NCI-H1694 (cell line): ENCODE measurements at regions not wholly inside any gene's neighbourhood (a gene's known extent, or its start where the extent isn't known, plus 50 kb on each side); places are given as distances from the start of the nearest gene placed in this dataset.

Experiments
- DNase-seq: peaks from one replicate; lab custom pipeline; 2025; lab: John Stamatoyannopoulos, UW

DNA sequence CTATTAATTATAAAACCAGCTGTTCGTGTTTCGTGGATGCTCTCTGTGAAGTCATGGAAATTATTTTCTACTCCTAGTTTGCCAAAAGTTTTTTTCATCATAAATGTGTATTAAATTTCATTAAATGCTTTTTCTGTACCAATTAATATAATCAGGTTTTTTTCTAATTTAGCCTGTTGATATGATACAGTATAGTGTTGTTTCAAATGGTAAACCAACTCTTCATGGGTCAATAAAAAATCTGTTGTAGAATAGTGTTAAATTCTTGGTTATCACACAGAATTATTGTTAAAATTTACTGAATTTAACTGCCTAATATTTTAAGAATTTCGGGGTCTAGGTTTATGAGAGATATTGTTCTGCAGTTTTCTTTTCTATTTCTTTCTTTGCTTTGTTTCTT is 505.9 kb upstream of the MANEA start:
- no peak for DNase-seq

DNA sequence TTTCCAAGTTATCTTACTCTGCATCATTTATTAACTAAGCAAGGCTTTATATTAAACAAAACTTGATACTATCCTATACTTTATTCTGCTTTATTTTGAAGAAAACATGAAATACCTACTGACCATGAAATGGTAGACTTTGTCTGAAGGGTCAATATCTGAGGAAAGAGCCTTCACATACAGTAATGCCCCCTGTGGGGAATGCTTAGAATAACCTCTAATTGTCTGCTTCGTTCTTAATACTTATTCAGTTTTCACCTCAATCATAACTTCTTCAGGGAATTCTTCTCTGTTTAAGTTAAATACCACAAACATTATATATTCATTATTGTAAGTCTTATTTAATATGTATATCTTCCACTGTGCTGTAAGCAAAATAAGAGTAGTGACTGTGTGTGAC is 498.9 kb upstream of the MANEA start:
- DNase-seq, result no peak

DNA sequence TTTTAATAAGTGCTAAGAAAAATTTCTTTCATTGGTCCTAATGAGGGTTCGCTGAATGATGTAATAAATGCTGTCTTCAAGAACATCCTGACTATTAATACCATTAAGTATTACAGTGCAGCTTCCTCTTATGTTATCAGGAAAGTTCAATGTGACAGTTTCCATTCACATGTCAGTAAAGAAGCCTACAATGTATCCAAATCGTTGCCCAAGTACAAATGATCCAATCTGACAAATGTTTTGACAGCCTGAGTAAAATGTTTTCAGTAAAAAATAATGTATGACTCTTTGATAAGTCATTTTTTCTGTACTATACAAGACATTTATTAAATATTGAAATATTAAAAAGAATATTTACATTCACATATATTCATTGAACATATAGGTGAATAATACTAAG is 496.1 kb upstream of the MANEA start:
- no peak for DNase-seq

DNA sequence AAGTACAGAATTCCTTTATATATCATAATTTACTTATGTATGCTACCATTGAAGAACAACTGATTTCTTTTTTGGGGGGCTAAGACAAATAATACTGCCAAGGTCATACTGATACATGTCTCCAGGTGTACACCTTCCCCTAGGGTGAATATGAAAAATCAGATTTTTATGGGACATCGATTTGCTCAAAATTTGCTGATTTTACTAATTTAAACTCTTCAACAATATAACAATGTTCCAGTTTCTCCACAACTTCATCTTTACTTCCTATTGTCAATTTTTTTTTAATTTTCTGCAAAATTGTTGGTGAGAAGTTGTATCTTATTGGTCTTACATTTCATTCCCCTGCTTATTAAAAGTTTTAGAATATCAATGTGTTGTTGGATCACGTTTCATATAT is 495.4 kb upstream of the MANEA start:
- no peak for DNase-seq

DNA sequence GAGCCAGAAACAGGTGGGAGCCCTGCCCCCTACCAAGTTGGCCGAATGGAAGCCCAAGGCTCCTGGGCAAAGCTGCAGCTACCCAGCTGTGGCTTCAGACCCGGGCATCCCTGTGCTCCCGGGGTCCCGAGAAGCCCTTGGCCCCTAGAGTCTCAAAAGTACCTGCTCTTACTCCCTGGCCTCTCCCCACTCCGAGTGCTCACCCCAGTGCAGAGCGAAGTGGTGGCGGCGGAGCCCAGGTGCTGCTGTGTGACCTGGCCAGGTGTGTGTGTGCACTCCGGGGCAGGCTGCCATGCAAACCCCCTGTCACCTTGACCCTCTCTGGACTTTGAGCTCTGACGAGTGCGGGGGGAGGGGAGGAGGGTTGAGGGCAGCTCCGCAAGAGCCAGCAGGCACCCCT is 493.8 kb upstream of the MANEA start:
- no peak for DNase-seq

DNA sequence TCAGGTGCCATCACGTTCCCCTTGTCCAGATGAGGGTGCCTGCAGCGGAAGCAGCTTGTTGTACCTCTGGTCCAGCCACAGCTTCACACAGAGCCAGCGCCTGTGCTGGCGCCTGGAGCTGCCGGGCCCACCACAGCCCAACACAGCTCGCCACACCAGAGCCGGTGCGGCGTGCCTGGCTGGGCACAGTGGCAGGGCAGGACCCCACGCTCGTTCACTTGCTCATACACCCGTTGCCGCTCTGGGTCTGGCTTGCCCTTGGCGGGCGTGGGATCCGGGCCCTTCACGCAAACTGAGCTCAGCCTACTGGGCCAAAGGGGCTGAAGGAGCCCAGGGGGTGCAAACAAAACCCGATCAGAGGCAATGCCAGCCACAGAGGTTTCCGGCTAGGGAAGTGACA is 492.5 kb upstream of the MANEA start:
- no peak for DNase-seq

DNA sequence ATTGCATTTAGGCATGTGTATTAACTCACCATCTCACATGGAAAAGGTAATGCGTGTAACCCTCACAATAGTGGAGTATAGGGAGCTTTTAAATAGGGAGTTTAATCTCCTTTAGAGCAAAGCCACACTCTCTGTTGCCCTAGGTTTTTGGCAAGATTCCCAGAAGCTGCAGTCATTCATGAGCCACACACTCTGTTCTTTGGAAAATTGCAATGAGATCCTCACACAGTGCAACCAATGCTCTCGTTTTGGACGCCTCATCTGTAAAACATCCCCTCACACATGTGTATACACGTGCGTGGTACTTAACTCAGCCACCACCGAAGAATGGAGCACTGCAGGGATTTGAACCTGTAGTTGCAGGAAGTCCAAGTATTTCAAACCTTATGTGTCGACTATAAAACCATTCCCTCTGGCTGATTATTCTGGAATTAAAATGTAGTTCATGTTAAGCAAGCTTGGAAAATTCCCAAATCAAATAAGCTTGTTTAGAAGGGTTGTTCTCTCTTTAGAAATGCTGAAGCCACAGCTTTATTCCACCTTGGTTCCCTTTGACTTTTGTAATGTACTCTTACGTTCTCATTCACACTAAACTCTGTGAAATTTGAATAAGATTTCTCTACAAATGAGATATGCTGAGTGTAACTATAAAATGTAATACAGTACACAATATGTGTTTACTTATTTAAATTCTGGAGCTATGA is 489.8 kb upstream of the MANEA start:
- DNase-seq, result peak; percentile 92

DNA sequence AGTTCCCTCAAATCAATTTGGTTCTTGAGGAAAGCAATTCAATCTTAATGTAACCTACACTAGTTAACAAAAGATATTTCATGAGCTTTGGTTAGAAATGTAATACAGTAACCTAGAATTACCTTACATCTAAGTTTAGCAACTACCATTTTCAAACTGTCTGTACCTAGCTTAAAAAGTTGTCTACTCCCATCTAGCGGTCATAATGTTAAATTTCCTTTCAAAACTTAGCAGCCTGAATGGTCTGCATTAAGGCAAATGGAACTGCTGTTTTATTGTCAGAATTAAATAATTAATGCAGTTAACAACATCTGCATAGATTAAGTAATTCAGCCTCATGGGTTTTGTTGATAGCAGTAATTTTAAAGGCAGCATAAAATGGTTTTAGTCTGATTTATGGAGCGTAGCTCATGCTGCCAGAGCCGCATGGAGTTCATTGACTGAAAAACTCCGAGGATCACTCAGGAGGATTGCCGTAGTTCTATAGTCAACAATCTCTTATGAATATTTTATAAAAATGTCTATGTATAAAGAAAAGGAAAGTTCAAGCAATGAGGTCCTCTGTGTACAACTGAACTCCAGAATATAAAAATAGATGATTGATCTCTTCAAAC is 485.4 kb upstream of the MANEA start:
- peak; percentile 64 for DNase-seq

DNA sequence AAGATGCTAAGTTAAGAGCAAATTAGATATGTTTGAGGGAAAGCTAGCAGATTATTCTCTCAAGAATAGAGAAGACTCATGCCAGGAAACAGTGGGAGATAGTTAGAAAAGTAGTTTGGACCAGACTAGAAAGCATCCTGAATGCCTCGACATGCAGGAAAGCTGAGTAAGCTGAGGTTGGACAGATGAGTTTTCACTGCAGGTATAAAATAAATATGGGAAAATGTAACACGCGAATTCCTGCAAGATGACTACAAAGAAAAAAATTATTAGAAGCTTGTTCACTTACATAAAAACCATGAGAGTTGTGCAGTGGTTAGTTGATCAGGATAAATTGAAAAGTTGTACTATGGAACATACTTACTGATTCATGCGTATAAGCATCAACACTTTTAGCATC is 484.2 kb upstream of the MANEA start:
- DNase-seq, result no peak

DNA sequence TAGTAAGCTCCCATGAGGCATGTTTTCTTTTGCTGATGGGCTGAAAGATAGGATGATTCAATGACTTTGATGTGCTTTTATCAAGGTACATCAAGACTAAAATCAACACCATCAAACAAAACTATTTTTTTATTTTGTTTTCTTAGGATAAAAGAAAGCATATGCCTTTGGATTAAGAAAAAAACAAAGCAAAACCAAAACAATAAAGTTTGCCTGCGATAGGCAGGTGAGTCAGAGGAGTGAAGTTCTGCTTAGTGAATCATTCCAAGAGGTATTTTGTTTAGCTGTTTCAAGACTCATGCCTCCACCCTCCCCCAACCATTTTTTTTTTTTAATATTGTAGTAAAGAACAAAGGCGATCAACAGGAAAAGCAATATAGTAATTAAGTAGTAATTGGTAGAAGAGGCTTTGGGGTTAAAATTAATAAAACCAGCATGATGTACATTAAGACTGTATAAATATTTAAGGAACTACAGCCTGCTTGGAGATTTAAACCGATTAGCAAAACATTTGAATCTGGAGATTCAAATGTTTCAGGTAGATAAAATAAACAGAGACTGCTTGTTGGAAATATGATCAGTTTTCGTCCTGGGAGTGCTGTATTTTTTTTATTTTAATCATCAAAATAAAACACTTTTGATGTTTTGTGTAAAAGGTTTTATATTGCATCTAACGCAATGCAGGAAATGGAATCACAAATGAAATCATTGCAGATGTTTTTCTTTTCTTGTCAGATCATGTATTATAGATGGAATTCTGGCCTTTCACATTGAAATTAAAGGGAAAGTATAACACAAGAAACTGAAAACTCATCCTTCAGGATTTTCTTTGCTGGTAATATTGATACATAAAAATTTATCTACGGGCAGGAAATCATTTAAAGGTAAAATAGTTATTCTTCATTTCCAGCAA is 482.3 kb upstream of the MANEA start:
- DNase-seq, result no peak

DNA sequence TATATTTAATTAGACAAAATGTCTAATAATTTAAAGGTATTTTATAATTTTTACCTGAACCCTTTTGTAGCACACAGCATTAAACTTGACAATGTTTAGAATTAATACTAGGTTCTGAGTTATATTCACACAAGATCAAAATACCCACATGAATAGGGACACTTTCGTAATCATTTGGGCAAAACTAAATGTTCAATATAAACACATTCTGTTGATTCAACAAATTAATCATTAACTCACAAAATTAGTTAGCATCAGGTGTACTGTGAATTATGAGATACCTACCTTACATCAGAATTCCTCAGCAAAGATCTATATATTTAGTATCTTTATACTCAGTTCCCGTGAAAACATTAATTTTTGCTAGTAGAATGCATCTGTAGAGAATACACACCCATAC is 481.5 kb upstream of the MANEA start:
- no peak for DNase-seq

DNA sequence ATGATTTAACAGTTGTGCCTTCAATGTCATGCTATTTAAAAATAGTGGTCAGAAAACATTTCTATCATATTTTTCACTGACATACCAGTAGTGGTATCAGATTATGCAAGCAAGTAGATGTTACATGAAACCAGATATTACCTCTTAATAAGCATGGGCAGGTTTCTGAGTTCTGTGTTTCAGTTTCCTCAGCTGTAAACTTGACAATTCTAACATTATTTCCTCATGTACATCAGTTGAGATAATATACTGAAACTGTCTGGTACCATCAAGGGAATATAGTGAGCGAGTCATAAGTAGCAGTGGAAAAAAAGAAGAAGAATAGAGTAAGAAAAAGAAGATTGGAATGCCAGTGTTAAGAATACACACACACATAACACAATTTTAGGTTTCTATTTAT is 477.9 kb upstream of the MANEA start:
- no peak for DNase-seq

DNA sequence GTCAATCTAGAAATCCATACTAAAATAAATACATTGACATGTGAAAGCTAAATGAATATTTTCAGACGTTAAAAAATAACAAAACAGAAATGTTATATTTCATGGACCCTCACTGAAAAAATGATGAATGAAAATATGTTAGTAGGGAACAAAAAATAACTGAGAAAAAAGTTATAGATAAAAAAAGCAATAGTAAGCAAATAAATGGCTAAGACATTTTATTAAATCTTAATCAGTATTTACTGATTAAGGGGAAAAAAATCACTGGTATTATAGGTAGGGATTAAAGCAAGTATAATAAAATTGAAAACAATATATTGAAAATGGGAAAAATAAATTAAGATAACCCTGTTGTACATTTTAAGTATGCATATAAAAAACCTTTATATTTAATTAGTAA is 468.1 kb upstream of the MANEA start:
- DNase-seq, result no peak

DNA sequence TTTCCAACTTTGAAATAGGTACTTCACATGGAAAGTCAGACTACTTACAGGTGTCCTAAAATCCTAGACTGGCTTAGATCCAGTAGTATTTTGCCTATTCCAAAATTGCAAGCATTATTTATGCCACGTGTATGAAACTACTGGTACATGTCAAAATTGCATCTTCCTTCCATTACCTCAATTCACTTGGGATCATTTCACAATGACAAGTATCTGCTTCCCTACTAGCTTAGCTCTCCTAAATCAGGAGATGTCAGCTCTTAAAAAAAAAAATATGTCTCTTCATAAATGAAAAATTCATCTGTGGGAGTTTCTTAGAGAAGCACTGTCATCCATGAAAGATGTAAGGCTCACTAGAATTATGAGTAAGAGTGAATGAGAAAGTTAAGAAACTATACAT is 466.6 kb upstream of the MANEA start:
- DNase-seq, result no peak

DNA sequence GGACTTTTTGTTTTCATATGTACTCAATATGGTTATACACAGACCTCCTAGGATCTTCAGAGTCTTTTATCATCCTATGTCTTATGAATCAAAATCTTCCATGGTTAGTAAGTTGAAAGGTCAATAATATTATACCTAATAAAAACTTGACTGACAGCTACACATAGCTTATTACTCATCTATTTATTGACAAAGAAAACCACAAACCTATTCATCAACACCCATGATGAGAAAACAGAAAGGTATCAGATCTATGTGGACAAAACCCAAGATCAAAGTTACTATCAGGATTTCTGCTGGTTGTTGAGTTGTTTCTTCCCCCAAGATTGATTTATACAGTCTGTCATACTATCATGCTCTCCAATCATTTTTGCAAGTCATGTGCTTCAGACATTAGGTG is 460.1 kb upstream of the MANEA start:
- no peak for DNase-seq

DNA sequence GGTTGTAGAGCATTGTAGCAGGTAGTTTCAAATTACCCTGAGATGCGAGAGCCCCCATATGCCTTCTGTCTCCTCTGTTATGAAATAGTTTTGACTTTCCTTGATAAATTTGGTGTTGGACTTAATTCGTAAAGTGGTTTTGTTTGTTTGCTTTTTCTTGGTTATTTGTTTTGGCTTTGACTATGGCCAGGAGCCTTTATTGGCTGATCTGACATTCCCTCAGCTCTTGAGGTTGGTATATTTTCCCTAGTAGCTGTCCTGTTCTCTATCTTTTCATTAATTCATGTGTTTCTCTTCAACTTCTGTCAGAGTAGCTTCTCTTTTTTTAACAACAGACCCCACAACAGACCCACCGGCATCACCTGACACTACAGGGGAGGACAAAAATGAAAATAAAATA is 457.4 kb upstream of the MANEA start:
- DNase-seq, result no peak

DNA sequence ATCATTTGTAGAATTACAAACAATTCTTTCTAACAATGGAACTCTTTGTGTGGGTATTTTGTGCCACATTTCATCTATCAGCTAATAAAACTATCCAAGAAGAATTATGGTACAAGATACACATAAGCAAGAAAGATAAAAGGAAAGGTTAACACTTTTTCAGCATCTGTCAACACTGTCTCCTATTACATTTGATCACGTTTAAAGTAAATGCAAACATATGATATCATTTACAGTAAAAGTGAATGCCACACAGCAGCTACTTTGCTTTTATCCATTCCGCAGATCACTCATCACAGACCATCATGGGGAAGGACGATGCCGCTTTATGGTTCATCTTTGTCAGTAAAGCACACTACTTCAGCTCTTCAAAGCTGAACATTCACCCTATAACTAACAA is 456.4 kb upstream of the MANEA start:
- no peak for DNase-seq

DNA sequence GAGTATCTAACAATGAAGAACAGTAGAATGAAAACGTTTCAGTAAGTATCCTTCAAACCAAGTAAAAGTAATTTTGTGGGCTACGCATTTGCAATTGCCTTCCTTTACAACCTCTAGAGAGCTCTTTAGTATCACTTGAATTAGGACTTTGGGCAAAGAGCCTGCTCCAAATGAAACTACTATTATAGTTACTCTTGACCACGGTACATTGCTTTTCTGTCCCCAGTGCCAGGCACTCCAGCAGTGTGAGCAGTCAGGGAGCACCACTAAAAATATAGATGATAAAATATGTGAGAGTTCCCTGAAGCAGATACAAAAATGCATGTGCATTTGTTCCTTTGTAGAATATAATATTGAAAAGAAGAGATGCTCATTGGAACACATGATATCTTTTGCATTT is 450.1 kb upstream of the MANEA start:
- DNase-seq, result no peak

DNA sequence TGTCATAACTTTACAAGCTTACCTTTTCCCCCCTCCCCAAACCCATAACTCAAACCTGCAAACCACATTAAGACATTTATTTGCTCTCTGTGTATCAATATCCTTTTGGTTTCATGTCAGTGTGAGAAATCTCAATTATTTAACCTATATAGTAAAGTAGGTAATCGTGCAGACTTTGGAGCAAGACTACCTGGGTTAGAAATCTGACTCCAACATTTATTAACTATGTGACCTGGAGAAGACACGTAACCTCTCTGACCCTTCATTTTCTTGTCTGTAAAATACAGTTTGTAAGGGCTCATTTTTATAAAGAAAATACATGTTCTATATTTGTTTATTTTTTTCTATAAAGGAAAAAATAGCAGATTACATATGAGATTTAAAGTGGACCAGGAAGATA is 448.9 kb upstream of the MANEA start:
- no peak for DNase-seq

DNA sequence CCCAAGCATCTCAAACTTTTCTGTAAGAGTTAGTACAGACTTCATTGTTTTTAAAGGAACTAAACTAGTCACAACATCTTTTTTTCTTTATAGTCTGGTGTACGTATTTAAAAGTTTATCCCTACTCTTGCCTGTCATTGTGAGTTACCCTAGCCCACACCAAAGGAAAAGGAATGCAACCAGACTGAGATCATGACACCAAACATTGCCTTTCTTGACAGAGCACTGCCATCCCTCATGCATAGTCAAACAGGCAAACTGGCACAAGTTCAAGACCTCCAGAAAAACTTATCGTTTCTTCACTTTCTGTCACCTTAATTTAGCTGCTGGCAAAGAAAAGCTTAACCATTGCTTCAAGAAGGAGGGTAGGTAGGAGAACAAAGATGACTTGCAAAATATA is 448.4 kb upstream of the MANEA start:
- DNase-seq, result no peak

DNA sequence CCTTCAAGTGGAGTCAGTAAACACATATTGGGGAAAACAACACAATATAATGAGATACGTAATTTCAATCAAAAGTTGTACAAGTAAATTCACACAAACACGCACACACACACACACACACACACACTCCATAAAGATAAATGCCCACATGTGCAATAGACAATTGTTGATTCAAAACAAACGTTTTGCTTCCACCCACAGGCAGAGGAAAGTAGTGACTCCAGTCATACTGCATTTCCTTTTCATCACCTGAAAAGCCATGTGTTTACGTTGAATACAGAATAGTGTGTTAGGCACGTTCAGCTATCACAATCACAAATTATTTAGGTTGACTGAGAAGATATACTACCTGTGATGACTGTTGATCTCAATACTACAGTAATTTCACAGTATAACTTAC is 443.8 kb upstream of the MANEA start:
- DNase-seq, result peak; percentile 3

DNA sequence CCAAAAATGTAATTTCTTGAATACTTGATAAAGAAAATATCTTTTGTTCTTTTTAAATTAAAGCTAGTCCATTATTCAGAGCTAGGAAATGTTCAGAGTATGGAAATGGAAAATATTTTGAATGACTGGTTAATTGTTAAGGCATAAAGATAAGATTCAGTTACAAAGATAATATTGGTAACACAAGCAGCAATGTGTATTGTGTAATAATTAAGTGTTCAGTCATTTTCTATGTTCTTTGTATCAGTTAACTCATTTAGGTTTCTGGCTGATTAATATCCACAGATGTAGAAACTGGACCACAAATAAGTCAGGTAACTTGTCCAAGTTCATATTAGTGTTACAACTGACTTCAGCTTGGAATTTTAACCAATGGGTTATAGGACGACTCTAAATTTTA is 442.2 kb upstream of the MANEA start:
- DNase-seq, result no peak

DNA sequence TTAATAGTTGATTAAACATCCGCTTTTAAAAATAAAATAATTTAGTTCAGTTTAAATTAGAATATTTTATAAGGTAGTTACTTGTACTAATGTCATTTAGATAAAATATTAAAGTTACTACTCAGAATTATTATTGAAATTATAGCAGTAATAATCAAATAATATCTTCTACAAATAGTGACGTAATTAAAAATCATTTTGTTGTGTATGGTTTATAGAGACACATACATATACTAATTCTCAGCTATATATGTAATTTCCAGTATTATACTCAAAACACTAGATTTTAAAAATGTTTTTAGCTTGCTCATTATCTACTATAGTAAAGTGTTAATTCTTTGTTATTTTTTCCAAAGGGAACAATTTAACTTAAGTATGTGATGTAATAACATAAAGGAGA is 435.2 kb upstream of the MANEA start:
- no peak for DNase-seq
